HepG2 (cell line): ENCODE measurements at regions not wholly inside any gene's neighbourhood (a gene's known extent, or its start where the extent isn't known, plus 50 kb on each side); places are given as distances from the start of the nearest gene placed in this dataset.

ENCODE experiments used
- ATAC-seq: fragments of 200-7000 bp; cut with Tn5 transposase; 3 replicates; pipeline ENCODE4 v1.9.1; 2020; ENCODE audit warnings: mild to moderate bottlenecking, moderate library complexity
- BruUV-seq: library from RNA; stranded (reverse); fragments of 400-500 nt; replicated peaks from 2 replicates; lab custom pipeline; 2021; lab: Mats Ljungman, UMichigan
- CTCF ChIA-PET: fragments of 300-600 bp; formaldehyde crosslinking; extraction: SDS; loops from one replicate; lab custom pipeline; 2021; ENCODE audit warnings: low total read pairs, inconsistent platforms, low intra/inter-chr PET ratio; lab: Yijun Ruan, JAX
- POLR2A ChIA-PET: fragments of 350-600 bp; sonication (Branson Sonifier 250); formaldehyde crosslinking; loops from one replicate; lab custom pipeline; 2020; ENCODE audit warnings: antibody characterized with exemption, inconsistent platforms; lab: Yijun Ruan, JAX
- DNase-seq: peaks from one replicate; pipeline ENCODE4 v3.0.0-alpha.2; 2015; ENCODE audit warnings: low spot score
- FAIRE-seq: peaks from 3 replicates; lab custom pipeline; 2011; peaks lifted over from hg19 to GRCh38; lab: Jason Lieb, UNC
- H2AFZ ChIP-seq: one replicate; pipeline ENCODE4 v1.6.1; 2011; ENCODE audit warnings: low read length, inconsistent platforms
- H3K27ac ChIP-seq: fragments of 300-600 bp; 3 replicates; pipeline ENCODE4 v1.8.0; 2011; ENCODE audit warnings: mixed run types, mild to moderate bottlenecking, mixed read lengths, low read length, inconsistent platforms; ENCODE audit not compliant: insufficient read depth; ENCODE audit errors: extremely low read length
- H3K27me3 ChIP-seq, 2 experiments: fragments of 200-600 bp in 1 of 2; 2 replicates in 1 of 2; 3 replicates in 1 of 2; pipeline versions ENCODE4 v1.6.0 to v1.8.0; 2011; ENCODE audit warnings: low read length in 2 of 2, mild to moderate bottlenecking in 2 of 2, moderate library complexity in 2 of 2, inconsistent platforms in 1 of 2; ENCODE audit not compliant: insufficient read depth in 2 of 2, control insufficient read depth in 1 of 2
- H3K36me3 ChIP-seq, 2 experiments: fragments of 200-600 bp in 1 of 2; replicated peaks in 1 of 2; 2 replicates in 1 of 2; 3 replicates in 1 of 2; pipeline versions ENCODE4 v1.5.1 to v1.8.0; 2011; ENCODE audit warnings: low read length in 2 of 2, inconsistent platforms in 1 of 2; ENCODE audit not compliant: insufficient read depth in 2 of 2, control insufficient read depth in 1 of 2
- H3K4me1 ChIP-seq: 2 replicates; pipeline ENCODE4 v1.5.1; 2012; ENCODE audit warnings: low read length, inconsistent platforms; ENCODE audit not compliant: insufficient read depth
- H3K4me2 ChIP-seq: 2 replicates; pipeline ENCODE4 v1.6.0; 2011; ENCODE audit warnings: low read depth, low read length, inconsistent platforms
- H3K4me3 ChIP-seq, 3 experiments: fragments of 200-600 bp in 1 of 3; sonication (generic), shearing (Covaris generic) in 1 of 3; replicated peaks in 1 of 3; 2 replicates each; pipeline ENCODE4 v1.5.1; 2011 to 2016; ENCODE audit warnings: low read length in 3 of 3, inconsistent platforms in 2 of 3, low read depth in 2 of 3, mild to moderate bottlenecking in 2 of 3, control low read depth in 1 of 3, mixed read lengths in 1 of 3; ENCODE audit not compliant: insufficient read depth in 1 of 3
- H3K79me2 ChIP-seq: one replicate; pipeline ENCODE4 v1.6.1; 2011; ENCODE audit warnings: low read length, inconsistent platforms; ENCODE audit not compliant: insufficient read depth
- H3K9ac ChIP-seq: 2 replicates; pipeline ENCODE4 v1.6.0; 2011; ENCODE audit warnings: mild to moderate bottlenecking, low read depth, low read length, inconsistent platforms; ENCODE audit not compliant: insufficient read depth
- H3K9me3 ChIP-seq: 2 replicates; pipeline ENCODE4 v1.5.1; 2012; ENCODE audit warnings: mild to moderate bottlenecking, low read length
- H4K20me1 ChIP-seq: 2 replicates; pipeline ENCODE4 v1.6.0; 2011; ENCODE audit warnings: inconsistent platforms, mild to moderate bottlenecking, low read length, moderate library complexity; ENCODE audit not compliant: insufficient read depth
- ATAD3A ChIP-seq: sonication (generic); formaldehyde crosslinking; IDR thresholded peaks from 2 replicates; pipeline ENCODE4 v1.4.0; 2020; ENCODE audit warnings: missing genetic modification reagents
- BORCS8-MEF2B ChIP-seq: sonication (generic); formaldehyde crosslinking; IDR thresholded peaks from 2 replicates; pipeline ENCODE4 v1.8.0; 2022; ENCODE audit warnings: mild to moderate bottlenecking, missing genetic modification reagents
- EHMT2 ChIP-seq: fragments of 200-600 bp; sonication (generic); IDR thresholded peaks from 2 replicates; pipeline ENCODE4 v1.7.0; 2017; ENCODE audit warnings: antibody characterized with exemption, low read depth, low read length, borderline replicate concordance
- FOXA1 ChIP-seq, 2 experiments: fragments of 450-650 bp in 1 of 2; sonication (generic) in 1 of 2; formaldehyde crosslinking in 1 of 2; IDR thresholded peaks; 2 replicates each; pipeline versions ENCODE4 v1.4.0 to v1.6.1; 2016 to 2020; ENCODE audit warnings: missing genetic modification reagents in 1 of 2
- GTF3A ChIP-seq: sonication (generic); formaldehyde crosslinking; conservative IDR thresholded peaks from 2 replicates; pipeline ENCODE4 v1.4.0; 2020; ENCODE audit warnings: mild to moderate bottlenecking, missing genetic modification reagents
- NR2C2 ChIP-seq: sonication (generic); formaldehyde crosslinking; IDR thresholded peaks from 2 replicates; pipeline ENCODE4 v1.4.0; 2020; ENCODE audit warnings: missing genetic modification reagents, mild to moderate bottlenecking, moderate library complexity, borderline replicate concordance
- RAD51 ChIP-seq: fragments of 450-650 bp; IDR thresholded peaks from 2 replicates; pipeline ENCODE4 v1.6.1; 2016; ENCODE audit warnings: borderline replicate concordance
- SMAD1 ChIP-seq: sonication (generic); formaldehyde crosslinking; IDR thresholded peaks from 2 replicates; pipeline ENCODE4 v1.4.0; 2020; ENCODE audit warnings: missing genetic modification reagents, low read depth, mild to moderate bottlenecking, borderline replicate concordance
- ZNF263 ChIP-seq: sonication (generic); formaldehyde crosslinking; IDR thresholded peaks from 2 replicates; pipeline ENCODE4 v1.4.0; 2020; ENCODE audit warnings: missing genetic modification reagents
- ZNF556 ChIP-seq: sonication (generic); formaldehyde crosslinking; IDR thresholded peaks from 2 replicates; pipeline ENCODE4 v1.4.0; 2020; ENCODE audit warnings: mild to moderate bottlenecking, missing genetic modification reagents, borderline replicate concordance
- ZNF652 ChIP-seq: IDR thresholded peaks from 2 replicates; pipeline ENCODE4 v1.6.1; 2016; ENCODE audit warnings: low read depth, borderline replicate concordance
- ZNF83 ChIP-seq: sonication (generic); formaldehyde crosslinking; IDR thresholded peaks from 2 replicates; pipeline ENCODE4 v1.4.0; 2020; ENCODE audit warnings: missing genetic modification reagents, mild to moderate bottlenecking, borderline replicate concordance
- WGBS: methylation state at CpG from one replicate; pipeline ENCODE4 v1.1.6; 2017; ENCODE audit warnings: low lambda C conversion rate; 5-methylcytosine and 5-hydroxymethylcytosine counted together
- in situ Hi-C: cut with HindIII; loops from 2 replicates; pipeline ENCODE4 v1.10.0; 2017; ENCODE audit warnings: low pct_unique_long_range_greater_than_20kb; ENCODE audit not compliant: extremely low pct_ligation_motif_present
- intact Hi-C: fragments of 100-400 bp; cut with micrococcal nuclease; formaldehyde crosslinking; loops from one replicate; pipeline ENCODE4 v1.10.0; 2022; ENCODE audit not compliant: unreplicated experiment
- TF ChIP-seq, protein P1 (sequence below): IDR thresholded peaks from 2 replicates; pipeline ENCODE4 v1.4.0; 2020; ENCODE audit warnings: mild to moderate bottlenecking, missing genetic modification reagents
- TF ChIP-seq, protein P2 (sequence below): sonication (generic); formaldehyde crosslinking; IDR thresholded peaks from 2 replicates; pipeline ENCODE4 v1.5.0; 2020; ENCODE audit warnings: mild to moderate bottlenecking, missing genetic modification reagents, borderline replicate concordance

DNA sequence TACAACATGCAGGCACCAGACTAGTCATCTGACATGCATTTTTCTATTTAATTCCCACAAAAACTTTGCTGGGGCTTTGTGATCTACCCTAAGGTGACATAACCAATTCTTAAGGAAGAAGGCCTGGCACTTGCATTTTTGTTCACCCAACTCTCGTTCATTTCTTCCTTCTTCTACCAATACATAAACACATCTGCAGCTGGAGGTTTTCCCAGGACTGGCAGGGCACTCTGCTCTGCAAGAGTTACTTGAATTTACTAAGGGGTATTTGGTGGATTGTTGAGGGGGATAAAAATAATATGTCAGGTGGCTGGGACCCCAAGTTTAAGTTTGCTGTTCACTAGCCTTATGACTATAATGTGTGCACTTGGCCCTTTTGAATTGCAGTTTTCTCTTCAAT, 111.4 kb upstream of the TRIB2 start:
- DNase-seq (no peak), ATAC-seq (no peak)
- no peak overlapping the region for H3K4me2 ChIP-seq
- in situ Hi-C loops = no loop called here
- no peaks in the 10 kb centered on the region for H3K27me3 ChIP-seq
- 0% methylated on average over 1 of the region's 1 CpG for WGBS
- CTCF ChIA-PET = no interaction called here
- H3K9ac ChIP-seq = no peak overlapping the region
- no TSS peak for BruUV-seq
- TF ChIP-seq ZNF652 (CRISPR knock-in tag) (no peak), FOXA1 (IDR thresholded peaks at IDR 0.05) (no peak), FOXA1 (CRISPR knock-in tag; IDR thresholded peaks at IDR 0.05) (no peak), NR2C2 (CRISPR knock-in tag) (no peak), RAD51 (no peak), ZNF263 (CRISPR knock-in tag) (no peak), ZNF556 (CRISPR knock-in tag) (no peak), ZNF83 (CRISPR knock-in tag) (no peak), ATAD3A (no peak), GTF3A (no peak), BORCS8-MEF2B (CRISPR knock-in tag) (no peak), SMAD1 (CRISPR knock-in tag) (no peak), EHMT2 (no peak)
- TF ChIP-seq, protein P1, sequence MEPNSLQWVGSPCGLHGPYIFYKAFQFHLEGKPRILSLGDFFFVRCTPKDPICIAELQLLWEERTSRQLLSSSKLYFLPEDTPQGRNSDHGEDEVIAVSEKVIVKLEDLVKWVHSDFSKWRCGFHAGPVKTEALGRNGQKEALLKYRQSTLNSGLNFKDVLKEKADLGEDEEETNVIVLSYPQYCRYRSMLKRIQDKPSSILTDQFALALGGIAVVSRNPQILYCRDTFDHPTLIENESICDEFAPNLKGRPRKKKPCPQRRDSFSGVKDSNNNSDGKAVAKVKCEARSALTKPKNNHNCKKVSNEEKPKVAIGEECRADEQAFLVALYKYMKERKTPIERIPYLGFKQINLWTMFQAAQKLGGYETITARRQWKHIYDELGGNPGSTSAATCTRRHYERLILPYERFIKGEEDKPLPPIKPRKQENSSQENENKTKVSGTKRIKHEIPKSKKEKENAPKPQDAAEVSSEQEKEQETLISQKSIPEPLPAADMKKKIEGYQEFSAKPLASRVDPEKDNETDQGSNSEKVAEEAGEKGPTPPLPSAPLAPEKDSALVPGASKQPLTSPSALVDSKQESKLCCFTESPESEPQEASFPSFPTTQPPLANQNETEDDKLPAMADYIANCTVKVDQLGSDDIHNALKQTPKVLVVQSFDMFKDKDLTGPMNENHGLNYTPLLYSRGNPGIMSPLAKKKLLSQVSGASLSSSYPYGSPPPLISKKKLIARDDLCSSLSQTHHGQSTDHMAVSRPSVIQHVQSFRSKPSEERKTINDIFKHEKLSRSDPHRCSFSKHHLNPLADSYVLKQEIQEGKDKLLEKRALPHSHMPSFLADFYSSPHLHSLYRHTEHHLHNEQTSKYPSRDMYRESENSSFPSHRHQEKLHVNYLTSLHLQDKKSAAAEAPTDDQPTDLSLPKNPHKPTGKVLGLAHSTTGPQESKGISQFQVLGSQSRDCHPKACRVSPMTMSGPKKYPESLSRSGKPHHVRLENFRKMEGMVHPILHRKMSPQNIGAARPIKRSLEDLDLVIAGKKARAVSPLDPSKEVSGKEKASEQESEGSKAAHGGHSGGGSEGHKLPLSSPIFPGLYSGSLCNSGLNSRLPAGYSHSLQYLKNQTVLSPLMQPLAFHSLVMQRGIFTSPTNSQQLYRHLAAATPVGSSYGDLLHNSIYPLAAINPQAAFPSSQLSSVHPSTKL (CRISPR knock-in tag) = no peak
- TF ChIP-seq, protein P2, sequence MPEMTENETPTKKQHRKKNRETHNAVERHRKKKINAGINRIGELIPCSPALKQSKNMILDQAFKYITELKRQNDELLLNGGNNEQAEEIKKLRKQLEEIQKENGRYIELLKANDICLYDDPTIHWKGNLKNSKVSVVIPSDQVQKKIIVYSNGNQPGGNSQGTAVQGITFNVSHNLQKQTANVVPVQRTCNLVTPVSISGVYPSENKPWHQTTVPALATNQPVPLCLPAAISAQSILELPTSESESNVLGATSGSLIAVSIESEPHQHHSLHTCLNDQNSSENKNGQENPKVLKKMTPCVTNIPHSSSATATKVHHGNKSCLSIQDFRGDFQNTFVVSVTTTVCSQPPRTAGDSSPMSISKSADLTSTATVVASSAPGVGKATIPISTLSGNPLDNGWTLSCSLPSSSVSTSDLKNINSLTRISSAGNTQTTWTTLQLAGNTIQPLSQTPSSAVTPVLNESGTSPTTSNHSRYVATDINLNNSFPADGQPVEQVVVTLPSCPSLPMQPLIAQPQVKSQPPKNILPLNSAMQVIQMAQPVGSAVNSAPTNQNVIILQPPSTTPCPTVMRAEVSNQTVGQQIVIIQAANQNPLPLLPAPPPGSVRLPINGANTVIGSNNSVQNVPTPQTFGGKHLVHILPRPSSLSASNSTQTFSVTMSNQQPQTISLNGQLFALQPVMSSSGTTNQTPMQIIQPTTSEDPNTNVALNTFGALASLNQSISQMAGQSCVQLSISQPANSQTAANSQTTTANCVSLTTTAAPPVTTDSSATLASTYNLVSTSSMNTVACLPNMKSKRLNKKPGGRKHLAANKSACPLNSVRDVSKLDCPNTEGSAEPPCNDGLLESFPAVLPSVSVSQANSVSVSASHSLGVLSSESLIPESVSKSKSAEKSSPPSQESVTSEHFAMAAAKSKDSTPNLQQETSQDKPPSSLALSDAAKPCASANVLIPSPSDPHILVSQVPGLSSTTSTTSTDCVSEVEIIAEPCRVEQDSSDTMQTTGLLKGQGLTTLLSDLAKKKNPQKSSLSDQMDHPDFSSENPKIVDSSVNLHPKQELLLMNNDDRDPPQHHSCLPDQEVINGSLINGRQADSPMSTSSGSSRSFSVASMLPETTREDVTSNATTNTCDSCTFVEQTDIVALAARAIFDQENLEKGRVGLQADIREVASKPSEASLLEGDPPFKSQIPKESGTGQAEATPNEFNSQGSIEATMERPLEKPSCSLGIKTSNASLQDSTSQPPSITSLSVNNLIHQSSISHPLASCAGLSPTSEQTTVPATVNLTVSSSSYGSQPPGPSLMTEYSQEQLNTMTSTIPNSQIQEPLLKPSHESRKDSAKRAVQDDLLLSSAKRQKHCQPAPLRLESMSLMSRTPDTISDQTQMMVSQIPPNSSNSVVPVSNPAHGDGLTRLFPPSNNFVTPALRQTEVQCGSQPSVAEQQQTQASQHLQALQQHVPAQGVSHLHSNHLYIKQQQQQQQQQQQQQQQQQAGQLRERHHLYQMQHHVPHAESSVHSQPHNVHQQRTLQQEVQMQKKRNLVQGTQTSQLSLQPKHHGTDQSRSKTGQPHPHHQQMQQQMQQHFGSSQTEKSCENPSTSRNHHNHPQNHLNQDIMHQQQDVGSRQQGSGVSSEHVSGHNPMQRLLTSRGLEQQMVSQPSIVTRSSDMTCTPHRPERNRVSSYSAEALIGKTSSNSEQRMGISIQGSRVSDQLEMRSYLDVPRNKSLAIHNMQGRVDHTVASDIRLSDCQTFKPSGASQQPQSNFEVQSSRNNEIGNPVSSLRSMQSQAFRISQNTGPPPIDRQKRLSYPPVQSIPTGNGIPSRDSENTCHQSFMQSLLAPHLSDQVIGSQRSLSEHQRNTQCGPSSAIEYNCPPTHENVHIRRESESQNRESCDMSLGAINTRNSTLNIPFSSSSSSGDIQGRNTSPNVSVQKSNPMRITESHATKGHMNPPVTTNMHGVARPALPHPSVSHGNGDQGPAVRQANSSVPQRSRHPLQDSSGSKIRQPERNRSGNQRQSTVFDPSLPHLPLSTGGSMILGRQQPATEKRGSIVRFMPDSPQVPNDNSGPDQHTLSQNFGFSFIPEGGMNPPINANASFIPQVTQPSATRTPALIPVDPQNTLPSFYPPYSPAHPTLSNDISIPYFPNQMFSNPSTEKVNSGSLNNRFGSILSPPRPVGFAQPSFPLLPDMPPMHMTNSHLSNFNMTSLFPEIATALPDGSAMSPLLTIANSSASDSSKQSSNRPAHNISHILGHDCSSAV (CRISPR knock-in tag) = no peak
- TF ChIP-seq, all 625 proteins: peak for 0
- Histone ChIP-seq H3K4me3 (no peak overlapping the region), H3K4me1 (no peaks in the 10 kb centered on the region), H3K9me3 (no peaks in the 10 kb centered on the region), H3K27ac (no peak overlapping the region), H4K20me1 (no peaks in the 10 kb centered on the region), H2AFZ (no peak overlapping the region), H3K36me3 (no peaks in the 10 kb centered on the region), H3K79me2 (no peaks in the 10 kb centered on the region)
- POLR2A ChIA-PET = no interaction called here
- intact Hi-C loops = no loop called here
- FAIRE-seq = no peak
